GM21619 (cell line): ENCODE measurements at regions not wholly inside any gene's neighbourhood (a gene's known extent, or its start where the extent isn't known, plus 50 kb on each side); places are given as distances from the start of the nearest gene placed in this dataset.
"Not testable (repeated sequence)": the region's sequence is repeated elsewhere in the genome, so short reads cannot be mapped to it uniquely, and the experiment has no call there.

Source experiments
- ATAC-seq: cut with Tn5 transposase; IDR thresholded peaks from one replicate; pipeline ENCODE4 v1.9.1; 2021; ENCODE audit not compliant: unreplicated experiment

- ATAC-seq = not testable (repeated sequence)
Observed at GRCh38 chr16:88145824-88146405, 194.7 kb downstream of the BANP start.

GRCh38 chr16:88148078-88148477, 196.8 kb downstream of the BANP start:
- ATAC-seq = not testable (repeated sequence)

- ATAC-seq = not testable (repeated sequence)
Observed at GRCh38 chr16:88148682-88149081, 197.4 kb downstream of the BANP start.

- ATAC-seq = not testable (repeated sequence)
Observed at GRCh38 chr16:88149158-88149603, 197.9 kb downstream of the BANP start.

GRCh38 chr16:88149663-88150062, 198.4 kb downstream of the BANP start:
- ATAC-seq = not testable (repeated sequence)

- not testable (repeated sequence) for ATAC-seq
Observed at GRCh38 chr16:88150456-88151128, 199.4 kb downstream of the BANP start.

GRCh38 chr16:88151129-88151499, 199.9 kb downstream of the BANP start:
- ATAC-seq = not testable (repeated sequence)

- ATAC-seq = not testable (repeated sequence)
Observed at GRCh38 chr16:88151859-88152843, 200.9 kb downstream of the BANP start.

- ATAC-seq = not testable (repeated sequence)
Observed at GRCh38 chr16:88152879-88153278, 201.6 kb downstream of the BANP start.

- ATAC-seq = not testable (repeated sequence)
Observed at GRCh38 chr16:88153516-88153915, 202.3 kb downstream of the BANP start.

- not testable (repeated sequence) for ATAC-seq
Observed at GRCh38 chr16:88154886-88155285, 203.7 kb downstream of the BANP start.

- ATAC-seq = not testable (repeated sequence)
Observed at GRCh38 chr16:88155681-88156080, 204.4 kb downstream of the BANP start.

GRCh38 chr16:88156640-88157283, 205.5 kb downstream of the BANP start:
- not testable (repeated sequence) for ATAC-seq

GRCh38 chr16:88157686-88158085, 206.5 kb downstream of the BANP start:
- not testable (repeated sequence) for ATAC-seq

GRCh38 chr16:88158256-88159045, 207.2 kb downstream of the BANP start:
- ATAC-seq = not testable (repeated sequence)

- ATAC-seq = not testable (repeated sequence)
Observed at GRCh38 chr16:88159046-88159896, 208.0 kb downstream of the BANP start.

- ATAC-seq = not testable (repeated sequence)
Observed at GRCh38 chr16:88159897-88160335, 208.7 kb downstream of the BANP start.

- ATAC-seq = not testable (repeated sequence)
Observed at GRCh38 chr16:88161191-88161590, 210.0 kb downstream of the BANP start.
